Mucosa of gallbladder (tissue), 1 donor: ENCODE measurements at regions not wholly inside any gene's neighbourhood (a gene's known extent, or its start where the extent isn't known, plus 50 kb on each side); places are given as distances from the start of the nearest gene placed in this dataset.
A peak's percentile ranks its signal among the peaks of the same experiment; 100 is the strongest.

Source experiments
- DNase-seq: peaks from one replicate; pipeline ENCODE4 v3.0.0-alpha.2; 2020; ENCODE audit warnings: low spot score
- donor health status: DM: no; HTN: no; CAD: no.

DNA sequence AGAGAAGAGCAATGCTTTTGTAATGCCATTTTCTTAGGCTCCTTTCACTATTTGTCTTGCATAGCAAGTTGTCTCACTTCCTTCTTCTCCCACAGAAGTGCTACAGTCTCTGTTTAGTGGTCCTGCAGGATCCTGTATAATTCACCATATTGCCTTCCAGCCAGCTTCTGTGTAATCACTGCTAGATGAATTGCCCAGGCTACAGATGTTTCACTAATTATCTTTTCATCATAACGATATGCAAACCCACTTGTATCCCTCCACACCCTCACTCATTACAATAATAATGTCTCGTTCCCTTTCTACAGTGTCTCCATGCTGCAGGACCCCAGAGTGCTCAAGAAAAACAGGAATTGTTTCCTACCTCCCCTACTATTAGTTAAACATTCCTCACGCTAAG, 402.9 kb downstream of the TBL1XR1 start:
- DNase-seq: no peak

- DNase-seq: no peak
Measured at GRCh38 chr3:176789947-176790346, 407.3 kb downstream of the TBL1XR1 start.

- no peak for DNase-seq
Measured at GRCh38 chr3:176789281-176789705, 408.0 kb downstream of the TBL1XR1 start.

- no peak for DNase-seq
Measured at GRCh38 chr3:176787506-176787905, 409.8 kb downstream of the TBL1XR1 start.

DNA sequence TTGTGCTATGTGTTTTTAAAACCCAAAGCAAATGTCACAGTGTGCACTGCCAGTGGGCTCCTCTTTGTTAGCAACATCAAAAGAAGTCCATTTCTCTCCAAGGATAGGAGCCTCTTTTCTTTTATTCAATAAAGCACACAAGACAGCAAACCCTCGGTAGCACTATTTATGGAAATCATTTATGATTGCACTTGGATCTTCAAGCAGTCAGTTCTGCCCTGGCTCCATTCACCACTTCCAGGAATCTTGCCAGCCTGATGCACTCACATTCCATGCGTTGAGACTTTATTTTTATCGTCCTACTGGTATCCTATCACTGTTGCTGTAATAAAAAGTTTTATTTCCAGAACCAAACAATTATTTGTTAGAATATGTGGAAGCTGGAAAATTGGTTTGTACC, 412.1 kb downstream of the TBL1XR1 start:
- DNase-seq: no peak

GRCh38 chr3:176780766-176781165, 416.5 kb downstream of the TBL1XR1 start:
- DNase-seq: no peak

GRCh38 chr3:176776622-176777175, 420.6 kb downstream of the TBL1XR1 start:
- no peak for DNase-seq

GRCh38 chr3:176769547-176770190, 427.6 kb downstream of the TBL1XR1 start:
- DNase-seq: no peak

GRCh38 chr3:176767385-176767784, 429.9 kb downstream of the TBL1XR1 start:
- DNase-seq: peak; percentile 79

DNA sequence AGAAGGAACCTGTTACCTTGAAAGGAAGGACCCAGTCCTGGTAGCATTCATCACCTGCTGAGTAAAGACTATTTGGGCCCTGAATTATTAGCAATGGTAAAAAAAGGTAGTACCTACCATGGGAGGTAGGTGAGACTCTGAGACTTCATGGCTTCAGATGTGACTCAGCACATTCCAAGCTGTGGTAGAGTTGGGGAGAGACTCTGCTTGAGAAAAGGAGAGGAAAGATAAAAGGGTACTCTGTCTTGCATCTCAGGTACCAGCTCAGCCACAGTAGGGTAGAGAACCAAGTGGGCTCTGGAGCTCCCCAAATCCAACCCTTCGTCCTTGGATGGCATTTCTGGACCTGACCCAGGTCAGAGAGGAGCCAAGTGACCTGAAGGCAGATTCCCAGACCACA, 430.4 kb downstream of the TBL1XR1 start:
- DNase-seq: no peak

DNA sequence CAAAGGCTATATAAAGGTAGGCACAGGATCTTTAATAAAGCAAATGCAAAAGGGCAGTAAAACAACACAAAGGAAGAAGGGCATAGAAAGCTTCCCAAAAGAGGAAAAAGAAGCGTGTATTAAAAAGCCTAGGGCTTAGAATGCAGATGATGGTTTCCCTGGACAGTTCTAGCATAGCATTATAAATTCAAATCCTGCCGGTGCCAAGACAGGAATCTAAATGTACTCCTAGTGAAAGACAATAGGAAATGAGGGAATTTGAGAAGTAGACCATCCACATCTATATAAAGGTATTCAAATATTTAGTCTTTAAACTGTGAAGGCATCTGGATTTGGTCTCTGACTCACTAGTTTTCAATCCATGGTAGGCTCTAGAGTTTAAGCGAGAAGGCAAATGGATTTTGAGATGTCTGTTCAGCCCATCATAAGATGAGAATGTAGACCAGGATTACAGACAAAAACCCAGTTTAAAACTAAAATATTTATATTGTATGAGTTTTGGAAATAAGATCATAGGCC, 431.8 kb downstream of the TBL1XR1 start:
- DNase-seq: no peak

GRCh38 chr3:176759815-176760506, 437.3 kb downstream of the TBL1XR1 start:
- DNase-seq: no peak

DNA sequence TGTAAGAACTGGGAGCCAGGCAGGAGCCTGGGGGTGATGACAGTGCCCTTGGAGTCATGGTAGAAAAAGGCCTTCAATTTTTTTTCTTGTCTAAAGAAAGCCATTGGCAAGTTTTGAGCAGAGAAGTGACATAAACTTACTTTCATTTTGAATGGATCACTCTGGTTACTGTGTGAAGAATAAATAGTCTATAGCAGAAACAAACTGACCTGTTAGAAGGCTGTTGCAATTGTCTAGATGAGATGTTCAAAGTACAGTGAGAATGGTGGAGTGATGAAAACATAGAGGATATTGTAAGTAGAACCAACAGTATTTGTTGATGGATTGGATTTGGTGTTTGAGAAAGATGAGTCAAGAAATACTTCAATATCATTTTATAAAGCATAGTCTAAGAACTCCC, 439.9 kb downstream of the TBL1XR1 start:
- no peak for DNase-seq

DNA sequence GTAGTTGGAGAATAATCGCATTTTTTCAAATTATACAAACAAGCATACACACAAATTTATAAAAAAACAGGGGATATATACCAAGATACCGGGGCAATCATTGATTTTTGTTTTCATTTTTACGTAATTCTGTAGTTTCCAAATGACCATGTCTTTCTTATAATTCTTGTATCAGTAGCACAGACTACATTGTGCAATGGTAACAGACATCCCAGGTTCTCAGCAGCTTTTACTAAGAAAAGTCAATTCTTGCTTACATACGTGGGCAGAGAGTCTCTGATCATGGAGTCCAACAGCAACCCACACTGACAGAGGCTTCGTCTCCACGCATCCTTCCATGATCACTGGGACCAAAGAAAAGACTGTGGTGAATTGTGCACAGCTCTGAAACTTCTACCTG, 441.3 kb downstream of the TBL1XR1 start:
- DNase-seq: no peak

DNA sequence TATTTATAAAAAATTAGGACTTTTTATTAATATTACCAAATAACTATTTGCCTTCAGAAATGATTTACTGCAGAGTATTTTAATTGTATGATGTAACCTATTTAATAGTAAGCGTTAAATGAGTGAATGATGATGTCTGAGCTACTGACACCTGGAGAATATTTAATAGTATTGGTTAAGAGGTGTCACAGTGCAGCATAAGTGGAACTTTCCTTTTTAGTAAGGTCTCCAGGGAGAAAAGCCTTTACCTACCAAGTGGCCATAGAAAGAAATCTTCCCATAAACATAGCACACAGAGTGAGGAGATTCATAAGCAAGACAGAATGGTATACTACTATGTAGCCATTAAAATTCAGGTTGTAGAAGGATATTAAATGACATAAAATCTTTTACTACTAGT, 441.7 kb downstream of the TBL1XR1 start:
- no peak for DNase-seq

GRCh38 chr3:176741664-176742047, 455.6 kb downstream of the TBL1XR1 start:
- no peak for DNase-seq

DNA sequence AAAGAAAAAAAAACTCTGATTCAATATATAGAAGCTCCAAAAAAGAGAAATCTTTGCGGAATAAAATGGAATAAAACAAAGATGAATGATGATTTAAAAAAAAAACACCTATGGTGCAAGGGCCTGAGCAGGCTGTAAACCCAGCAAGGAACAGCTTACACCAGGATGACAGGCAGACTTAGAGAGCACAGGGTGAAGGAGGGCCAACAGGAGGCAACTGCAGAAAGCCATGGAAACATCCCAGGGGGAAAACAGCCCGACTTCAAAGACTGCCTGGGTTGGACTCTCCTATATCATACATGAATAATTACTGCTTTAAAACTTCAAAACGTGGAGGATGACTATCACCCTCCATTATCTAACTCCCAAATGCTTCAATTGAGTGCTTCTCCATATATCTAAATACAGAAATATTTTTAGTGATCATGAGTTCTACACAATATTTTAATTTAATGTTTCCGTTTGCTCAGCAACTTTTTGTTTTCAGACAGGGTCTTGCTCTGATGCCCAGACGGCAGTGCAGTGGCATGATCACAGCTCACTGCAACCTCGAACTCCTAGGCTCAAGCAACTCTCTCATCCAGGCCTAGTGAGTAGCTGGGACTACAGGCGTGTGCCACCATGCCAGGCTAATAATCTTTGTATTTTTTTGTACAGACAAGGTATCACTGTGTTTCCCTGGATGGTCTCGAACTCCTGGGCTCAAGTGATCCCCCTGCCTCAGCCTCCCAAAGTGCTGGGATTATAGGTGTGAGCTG, 456.2 kb downstream of the TBL1XR1 start:
- no peak for DNase-seq

- DNase-seq: no peak
Measured at GRCh38 chr3:176739159-176739558, 458.1 kb downstream of the TBL1XR1 start.

GRCh38 chr3:176737480-176738110, 459.7 kb downstream of the TBL1XR1 start:
- no peak for DNase-seq

DNA sequence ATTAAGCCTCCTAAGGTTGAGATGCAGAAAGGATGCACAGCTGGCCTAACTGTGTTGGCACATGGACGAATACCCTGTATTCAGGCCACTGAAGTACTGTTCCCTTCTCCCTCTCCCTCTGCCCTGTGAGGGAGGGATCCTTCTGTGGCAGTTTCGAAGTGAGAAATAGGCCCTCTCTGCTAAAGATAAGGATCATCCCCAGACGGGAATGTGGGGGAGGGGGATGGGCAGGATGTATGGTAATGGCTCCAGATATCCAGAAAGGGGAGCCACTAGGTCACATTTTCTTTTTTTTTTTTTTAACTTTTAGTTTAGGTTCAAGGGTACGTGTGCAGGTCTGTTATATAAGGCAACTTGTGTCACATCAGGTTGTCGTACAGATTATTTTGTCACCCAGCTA, 463.1 kb downstream of the TBL1XR1 start:
- DNase-seq: no peak

- no peak for DNase-seq
Measured at GRCh38 chr3:176724394-176724759, 472.9 kb downstream of the TBL1XR1 start.
